Mononuclear cell (primary cell): ENCODE measurements at regions not wholly inside any gene's neighbourhood (a gene's known extent, or its start where the extent isn't known, plus 50 kb on each side); places are given as distances from the start of the nearest gene placed in this dataset.
"Not testable (repeated sequence)": the region's sequence is repeated elsewhere in the genome, so short reads cannot be mapped to it uniquely, and the experiment has no call there.

Experiments
- H3K27me3 ChIP-seq: 2 replicates; pipeline ENCODE4 v1.6.0; 2011; ENCODE audit warnings: low read length, control low read depth; ENCODE audit not compliant: insufficient read depth
- H3K4me1 ChIP-seq: 2 replicates; pipeline ENCODE4 v1.5.1; 2011; ENCODE audit warnings: mild to moderate bottlenecking, low read length, control low read depth; ENCODE audit not compliant: insufficient read depth
- H3K4me3 ChIP-seq: 2 replicates; pipeline ENCODE4 v1.5.1; 2011; ENCODE audit warnings: mild to moderate bottlenecking, low read length, moderate library complexity
- H3K9me3 ChIP-seq: 2 replicates; pipeline ENCODE4 v1.5.1; 2011; ENCODE audit warnings: low read depth, mild to moderate bottlenecking, control low read depth, low read length

- Histone ChIP-seq H3K4me3 (no peak overlapping the region), H3K27me3 (no peaks in the 10 kb centered on the region), H3K9me3 (no peaks in the 10 kb centered on the region), H3K4me1 (no peaks in the 10 kb centered on the region)
Observed at GRCh38 chr19:30105316-30105715, 163.3 kb downstream of the URI1 start.

- H3K27me3 ChIP-seq: no peaks in the 10 kb centered on the region
- no peak overlapping the region for H3K4me3 ChIP-seq
- H3K4me1 ChIP-seq: no peaks in the 10 kb centered on the region
- no peaks in the 10 kb centered on the region for H3K9me3 ChIP-seq
Observed at GRCh38 chr19:30105727-30106126, 163.7 kb downstream of the URI1 start.

- H3K4me3 ChIP-seq: no peak overlapping the region
- no peaks in the 10 kb centered on the region for H3K9me3 ChIP-seq
- no peaks in the 10 kb centered on the region for H3K4me1 ChIP-seq
- H3K27me3 ChIP-seq: no peaks in the 10 kb centered on the region
Observed at GRCh38 chr19:30106417-30107095, 164.5 kb downstream of the URI1 start.

GRCh38 chr19:30107251-30107650 is 165.2 kb downstream of the URI1 start:
- Histone ChIP-seq H3K4me1 (no peaks in the 10 kb centered on the region), H3K4me3 (no peak overlapping the region), H3K27me3 (no peaks in the 10 kb centered on the region), H3K9me3 (no peaks in the 10 kb centered on the region)

GRCh38 chr19:30109565-30109964 is 167.5 kb downstream of the URI1 start:
- Histone ChIP-seq H3K4me1 (no peaks in the 10 kb centered on the region), H3K27me3 (no peaks in the 10 kb centered on the region), H3K9me3 (no peaks in the 10 kb centered on the region), H3K4me3 (no peak overlapping the region)

DNA sequence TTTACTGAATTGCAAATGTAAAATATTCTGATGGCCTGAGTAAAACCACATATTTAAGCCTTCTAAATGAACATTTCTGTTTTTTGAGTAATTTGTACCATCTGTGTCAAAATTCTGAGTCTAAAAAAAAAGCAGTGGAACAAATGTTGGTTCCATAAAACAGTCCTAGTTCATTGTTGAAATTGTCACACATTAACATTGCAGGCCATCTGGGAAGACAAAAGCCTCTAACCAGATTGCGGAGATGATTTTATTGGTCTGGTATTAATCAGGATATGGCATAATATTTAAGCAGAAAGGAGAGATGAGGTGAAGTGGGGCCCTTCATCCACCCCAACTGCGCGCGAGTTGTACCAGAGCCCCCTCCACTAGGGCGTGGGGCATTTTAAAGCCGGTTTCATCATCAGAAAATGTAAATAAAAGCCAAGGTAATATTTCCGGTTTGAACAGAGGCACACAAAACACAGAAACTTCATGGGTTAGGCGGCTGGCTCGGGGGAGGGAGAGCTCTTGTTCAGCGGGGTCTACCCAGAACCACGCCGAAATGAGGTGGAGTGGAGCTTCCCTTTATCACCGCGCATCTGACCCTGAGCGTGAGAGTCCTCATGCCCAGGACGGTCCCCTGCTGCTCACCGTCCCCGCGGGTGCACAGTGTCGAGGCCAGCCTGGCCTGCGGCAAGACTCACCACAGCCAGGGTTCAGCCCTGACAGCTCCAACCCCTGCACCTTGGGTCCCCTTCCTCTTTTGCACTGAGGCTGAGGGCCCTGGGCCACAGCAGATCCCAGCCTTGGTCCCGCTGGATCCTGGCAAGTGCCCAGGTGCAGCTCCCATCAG is 169.2 kb downstream of the URI1 start:
- H3K4me3 ChIP-seq: no peak overlapping the region
- no peaks in the 10 kb centered on the region for H3K9me3 ChIP-seq
- no peaks in the 10 kb centered on the region for H3K27me3 ChIP-seq
- H3K4me1 ChIP-seq: no peaks in the 10 kb centered on the region

- H3K4me1 ChIP-seq: no peaks in the 10 kb centered on the region
- H3K4me3 ChIP-seq: no peak overlapping the region
- H3K27me3 ChIP-seq: no peaks in the 10 kb centered on the region
- no peaks in the 10 kb centered on the region for H3K9me3 ChIP-seq
Observed at GRCh38 chr19:30112171-30112570, 170.1 kb downstream of the URI1 start.

GRCh38 chr19:30112666-30113065 is 170.6 kb downstream of the URI1 start:
- Histone ChIP-seq H3K9me3 (no peaks in the 10 kb centered on the region), H3K4me1 (no peaks in the 10 kb centered on the region), H3K4me3 (no peak overlapping the region), H3K27me3 (no peaks in the 10 kb centered on the region)

- Histone ChIP-seq H3K4me1 (no peaks in the 10 kb centered on the region), H3K27me3 (no peaks in the 10 kb centered on the region), H3K4me3 (no peak overlapping the region), H3K9me3 (no peaks in the 10 kb centered on the region)
Observed at GRCh38 chr19:30113186-30113585, 171.1 kb downstream of the URI1 start.

DNA sequence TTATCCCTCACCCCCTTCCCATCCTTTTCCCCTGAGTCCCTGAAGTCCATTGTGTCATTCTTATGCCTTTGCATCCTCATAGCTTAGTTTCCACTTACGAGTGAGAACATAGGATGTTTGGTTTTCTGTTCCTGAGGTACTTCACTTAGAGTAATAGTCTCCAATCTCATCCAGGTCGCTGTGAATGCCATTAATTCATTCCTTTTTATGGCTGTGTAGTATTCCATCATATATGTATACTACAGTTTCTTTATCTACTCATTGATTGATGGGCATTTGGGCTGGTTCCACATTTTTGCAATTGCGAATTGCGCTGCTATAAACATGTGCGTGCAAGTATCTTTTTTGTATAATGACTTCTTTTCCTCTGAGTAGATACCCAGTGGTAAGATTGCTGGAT is 172.1 kb downstream of the URI1 start:
- not testable (repeated sequence) for H3K9me3 ChIP-seq, H3K4me3 ChIP-seq, H3K27me3 ChIP-seq, H3K4me1 ChIP-seq

DNA sequence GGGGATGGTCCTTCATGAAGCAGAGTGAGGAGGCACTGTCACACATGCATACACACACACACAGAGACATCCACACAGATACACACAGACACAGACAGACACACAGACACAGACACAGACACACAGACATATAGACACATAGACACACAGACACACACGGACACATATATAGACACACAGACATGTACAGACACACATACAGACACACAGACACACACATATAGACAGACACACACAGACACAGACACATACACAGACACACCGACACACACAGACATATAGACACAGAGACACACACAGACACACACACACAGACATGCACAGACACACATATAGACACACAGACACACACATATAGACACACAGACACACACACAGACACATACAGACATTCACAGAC is 173.9 kb downstream of the URI1 start:
- Histone ChIP-seq H3K27me3 (no peaks in the 10 kb centered on the region), H3K9me3 (no peaks in the 10 kb centered on the region), H3K4me1 (no peaks in the 10 kb centered on the region), H3K4me3 (no peak overlapping the region)

- no peaks in the 10 kb centered on the region for H3K4me1 ChIP-seq
- no peaks in the 10 kb centered on the region for H3K9me3 ChIP-seq
- no peak overlapping the region for H3K4me3 ChIP-seq
- no peaks in the 10 kb centered on the region for H3K27me3 ChIP-seq
Observed at GRCh38 chr19:30116530-30116929, 174.5 kb downstream of the URI1 start.

GRCh38 chr19:30116984-30117555 is 175.0 kb downstream of the URI1 start:
- no peaks in the 10 kb centered on the region for H3K27me3 ChIP-seq
- no peak overlapping the region for H3K4me3 ChIP-seq
- H3K4me1 ChIP-seq: no peaks in the 10 kb centered on the region
- no peaks in the 10 kb centered on the region for H3K9me3 ChIP-seq

DNA sequence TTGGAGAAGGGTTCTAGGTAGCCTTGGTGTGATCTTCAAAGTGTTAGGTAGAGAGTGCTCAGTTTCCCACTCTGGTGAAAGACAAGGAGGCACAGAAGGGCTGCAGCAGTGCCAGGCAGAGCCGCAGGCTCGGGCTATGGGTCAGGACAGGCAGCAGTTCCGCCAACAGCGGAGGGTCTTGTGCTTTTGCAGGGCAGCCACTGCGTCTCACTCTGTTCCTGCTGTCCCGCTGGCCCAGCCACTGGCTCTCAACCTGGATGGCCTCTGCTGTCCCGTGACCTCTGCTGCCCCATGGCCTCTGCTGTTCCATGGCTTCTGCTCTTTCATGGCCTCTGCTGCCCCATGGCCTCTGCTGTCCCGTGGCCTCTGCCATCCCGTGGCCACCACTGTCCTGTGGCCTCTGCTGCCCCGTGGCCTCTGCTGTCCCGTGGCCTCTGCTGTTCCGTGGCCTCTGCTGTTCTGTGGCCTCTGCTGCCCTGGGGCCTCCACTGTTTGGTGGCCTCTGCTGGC is 175.7 kb downstream of the URI1 start:
- Histone ChIP-seq H3K27me3 (no peaks in the 10 kb centered on the region), H3K4me1 (no peaks in the 10 kb centered on the region), H3K4me3 (no peak overlapping the region), H3K9me3 (no peaks in the 10 kb centered on the region)

GRCh38 chr19:30118221-30118620 is 176.2 kb downstream of the URI1 start:
- no peak overlapping the region for H3K4me3 ChIP-seq
- no peaks in the 10 kb centered on the region for H3K4me1 ChIP-seq
- H3K9me3 ChIP-seq: no peaks in the 10 kb centered on the region
- no peaks in the 10 kb centered on the region for H3K27me3 ChIP-seq
